Psoas muscle (tissue), 7 donors: ENCODE measurements at regions not wholly inside any gene's neighbourhood (a gene's known extent, or its start where the extent isn't known, plus 50 kb on each side); places are given as distances from the start of the nearest gene placed in this dataset.

ENCODE experiments used
- ATAC-seq, 4 donors: fragments of 200-7000 bp; cut with Tn5 transposase; one replicate each; pipeline ENCODE4 v1.9.1; 2020; ENCODE audit warnings: moderate library complexity in 3 of 4, mild to moderate bottlenecking in 2 of 4
- DNase-seq, 2 donors: peaks; one replicate each; pipeline ENCODE4 v3.0.0-alpha.2; 2020
- H3K27ac ChIP-seq: fragments of 200-600 bp; one replicate; pipeline ENCODE4 v1.8.0; 2022
- H3K27me3 ChIP-seq, 3 donors: fragments of 200-600 bp in 1 of 3; one replicate each; pipeline versions ENCODE4 v1.6.1 to v1.8.0; 2013 to 2022; ENCODE audit warnings: low read length in 2 of 3, mild to moderate bottlenecking in 2 of 3, moderate library complexity in 1 of 3; ENCODE audit not compliant: insufficient read depth in 3 of 3
- H3K36me3 ChIP-seq, 2 donors: fragments of 200-600 bp in 1 of 2; one replicate each; pipeline versions ENCODE4 v1.6.1 to v1.8.0; 2013 to 2022; ENCODE audit warnings: low read depth in 1 of 2, mild to moderate bottlenecking in 1 of 2, moderate library complexity in 1 of 2; ENCODE audit not compliant: insufficient read depth in 1 of 2
- H3K4me1 ChIP-seq: fragments of 200-600 bp; one replicate; pipeline ENCODE4 v1.8.0; 2022
- H3K4me3 ChIP-seq: fragments of 200-600 bp; one replicate; pipeline ENCODE4 v1.8.0; 2022; ENCODE audit warnings: mild to moderate bottlenecking
- H3K9me3 ChIP-seq: fragments of 200-600 bp; one replicate; pipeline ENCODE4 v1.8.0; 2022
- WGBS, 3 donors: extraction: QIAGEN DNeasy Blood & Tissue Kit; methylation state at CpG; one replicate each; pipeline versions ENCODE4 v1.1.6 to v1.1.7; 2013; 5-methylcytosine and 5-hydroxymethylcytosine counted together
- intact Hi-C, 2 donors: fragments of 100-400 bp; cut with DNase I; formaldehyde crosslinking; loops; one replicate each; pipeline versions ENCODE4 v1.11.0 to v1.14.2; 2022
- TF ChIP-seq, protein P1 (sequence below): fragments of 200-600 bp; IDR thresholded peaks from one replicate; pipeline ENCODE4 v1.8.0; 2022; ENCODE audit warnings: antibody characterized with exemption
- donor health status: healthy with polysubstance abuse.
- donor health status: DM: no; HTN: no; CAD: no; lungs with moderate emphysema.
- donor health status: Bipolar disorder and iron deficiency.
- donor health status: healthy.
- donor health status: DM: yes; HTN: yes; CAD: no.
- donor health status: DM: no; HTN: no; CAD: no.
- donor health status: DM: yes; HTN: yes; CAD: no.

GRCh38 chr10:42475168-42476098 is 162.9 kb downstream of the ZNF33B start:
- 25 to 33% (median 27%) methylated on average over 39 to 52 of the region's 52 CpGs for WGBS, 3 donors
- Histone ChIP-seq H3K36me3 (no peaks in the 10 kb centered on the region), H3K4me1 (no peaks in the 10 kb centered on the region), H3K9me3 (no peaks in the 10 kb centered on the region), H3K27ac (no peak overlapping the region), H3K4me3 (no peak overlapping the region), H3K27me3 (peaks cover 0 to 10% (median 8%) of the 10 kb centered on the region in 3 donors)
- peak in 1 of 4 donors; percentile 8 for ATAC-seq
- TF ChIP-seq, protein P1, sequence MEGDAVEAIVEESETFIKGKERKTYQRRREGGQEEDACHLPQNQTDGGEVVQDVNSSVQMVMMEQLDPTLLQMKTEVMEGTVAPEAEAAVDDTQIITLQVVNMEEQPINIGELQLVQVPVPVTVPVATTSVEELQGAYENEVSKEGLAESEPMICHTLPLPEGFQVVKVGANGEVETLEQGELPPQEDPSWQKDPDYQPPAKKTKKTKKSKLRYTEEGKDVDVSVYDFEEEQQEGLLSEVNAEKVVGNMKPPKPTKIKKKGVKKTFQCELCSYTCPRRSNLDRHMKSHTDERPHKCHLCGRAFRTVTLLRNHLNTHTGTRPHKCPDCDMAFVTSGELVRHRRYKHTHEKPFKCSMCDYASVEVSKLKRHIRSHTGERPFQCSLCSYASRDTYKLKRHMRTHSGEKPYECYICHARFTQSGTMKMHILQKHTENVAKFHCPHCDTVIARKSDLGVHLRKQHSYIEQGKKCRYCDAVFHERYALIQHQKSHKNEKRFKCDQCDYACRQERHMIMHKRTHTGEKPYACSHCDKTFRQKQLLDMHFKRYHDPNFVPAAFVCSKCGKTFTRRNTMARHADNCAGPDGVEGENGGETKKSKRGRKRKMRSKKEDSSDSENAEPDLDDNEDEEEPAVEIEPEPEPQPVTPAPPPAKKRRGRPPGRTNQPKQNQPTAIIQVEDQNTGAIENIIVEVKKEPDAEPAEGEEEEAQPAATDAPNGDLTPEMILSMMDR: no peak
- intact Hi-C loops: no loop called here
- peak in 1 of 2 donors; percentile 14 for DNase-seq

DNA sequence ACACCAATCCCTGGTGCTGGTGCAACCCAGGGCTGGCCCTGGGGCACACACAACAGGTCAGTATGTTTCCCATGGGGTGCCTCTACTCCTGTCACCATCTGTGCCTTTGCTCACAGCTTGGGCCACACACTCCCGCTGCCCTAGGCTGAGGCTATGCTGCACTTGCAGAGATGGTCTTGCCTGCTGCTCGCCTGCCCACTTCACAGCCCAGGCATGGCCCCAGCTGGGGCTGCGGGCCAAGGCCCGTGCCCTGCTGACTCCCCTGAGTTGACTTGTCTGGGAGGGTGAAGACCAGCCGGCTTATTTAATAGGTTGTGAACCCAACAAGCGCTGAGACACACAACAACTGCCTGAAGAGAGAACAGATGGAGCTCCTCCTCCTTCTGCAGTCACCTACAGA is 184.1 kb downstream of the ZNF33B start:
- ATAC-seq (no peak), DNase-seq (no peak)
- 61 to 76% (median 68%) methylated on average over 6 of the region's 6 CpGs for WGBS, 3 donors
- H3K36me3 ChIP-seq: no peaks in the 10 kb centered on the region
- intact Hi-C loops: no loop called here
- no peaks in the 10 kb centered on the region for H3K4me1 ChIP-seq
- no peaks in the 10 kb centered on the region for H3K27me3 ChIP-seq
- H3K4me3 ChIP-seq: no peak overlapping the region
- H3K27ac ChIP-seq: no peak overlapping the region
- TF ChIP-seq, protein P1: no peak
- H3K9me3 ChIP-seq: no peaks in the 10 kb centered on the region

DNA sequence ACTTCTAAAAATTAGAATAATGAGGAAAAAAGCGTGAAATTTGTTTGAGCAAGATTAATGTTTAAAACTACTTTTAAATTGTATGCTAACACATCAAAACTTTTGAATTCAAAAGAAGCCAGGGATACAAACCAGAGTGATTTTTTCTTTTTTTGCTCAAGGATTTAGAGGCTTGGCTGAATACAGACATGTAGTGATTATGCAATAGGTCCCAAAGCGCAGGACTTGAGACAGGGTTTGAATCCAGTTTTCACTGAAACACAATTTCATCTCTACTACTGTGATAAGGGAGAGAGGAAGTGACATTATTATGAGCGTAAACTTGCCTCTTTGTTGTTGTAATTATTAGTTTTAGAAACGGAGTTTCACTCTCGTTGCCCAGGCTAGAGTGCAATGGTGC is 207.3 kb downstream of the ZNF33B start:
- WGBS, 3 donors: 70 to 81% (median 76%) methylated on average over 5 of the region's 5 CpGs
- DNase-seq (no peak), ATAC-seq (no peak)
- H3K4me3 ChIP-seq: no peak overlapping the region
- no peaks in the 10 kb centered on the region for H3K27me3 ChIP-seq
- TF ChIP-seq, protein P1: no peak
- intact Hi-C loops: no loop called here
- no peaks in the 10 kb centered on the region for H3K36me3 ChIP-seq
- no peaks in the 10 kb centered on the region for H3K9me3 ChIP-seq
- no peaks in the 10 kb centered on the region for H3K4me1 ChIP-seq
- no peak overlapping the region for H3K27ac ChIP-seq

- 76 to 89% (median 82%) methylated on average over 1 of the region's 1 CpG for WGBS, 3 donors
- no peaks in the 10 kb centered on the region for H3K4me1 ChIP-seq
- no peak for DNase-seq
- TF ChIP-seq, protein P1: peak; percentile 36
- no peaks in the 10 kb centered on the region for H3K27me3 ChIP-seq
- no peaks in the 10 kb centered on the region for H3K9me3 ChIP-seq
- intact Hi-C loops: no loop called here
- H3K4me3 ChIP-seq: no peak overlapping the region
- no peak overlapping the region for H3K27ac ChIP-seq
- H3K36me3 ChIP-seq: no peaks in the 10 kb centered on the region
- no peak for ATAC-seq
Observed at GRCh38 chr10:42428534-42428933, 209.8 kb downstream of the ZNF33B start.
